ENCODE measurements at regions not wholly inside any gene's neighbourhood (a gene's known extent, or its start where the extent isn't known, plus 50 kb on each side); places are given as distances from the start of the nearest gene placed in this dataset.

DNA sequence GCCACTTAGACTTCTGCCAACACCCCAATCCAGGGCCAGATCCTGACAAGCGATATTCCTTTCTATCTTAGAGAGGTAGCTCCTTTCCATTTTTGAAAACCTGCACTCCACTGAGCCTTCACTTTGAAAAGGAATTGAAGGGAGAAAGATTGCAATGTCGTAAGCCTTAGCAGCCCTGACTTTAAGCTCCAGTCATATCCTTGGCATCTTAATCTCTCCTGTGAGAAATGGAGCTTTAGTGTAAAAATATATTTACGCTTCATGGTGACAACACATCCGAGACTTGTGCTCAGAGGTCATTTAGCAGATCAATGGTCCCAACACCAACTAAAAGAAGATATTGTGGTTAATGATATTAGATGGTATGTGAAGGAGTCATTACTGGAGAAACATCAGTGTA lies 235.8 kb upstream of the MEX3C start:
- no peaks in the 10 kb centered on the region for H3K4me1 ChIP-seq (ENCODE audit: control insufficient read depth, insufficient read depth, low read length)
- ATAC-seq: no peak
- no peak overlapping the region for H3K4me3 ChIP-seq (ENCODE audit: low read length)
- no peak overlapping the region for H3K27ac ChIP-seq (ENCODE audit: low read length)
- 87% methylated on average over 4 of the region's 4 CpGs for WGBS
- no peak for DNase-seq
- H3K9me3 ChIP-seq (ENCODE audit: control insufficient read depth, low read length): no peaks in the 10 kb centered on the region
- H3K27me3 ChIP-seq (ENCODE audit: control insufficient read depth, insufficient read depth): no peaks in the 10 kb centered on the region
- intact Hi-C loops (cut with DNase I): no loop called here

- no peaks in the 10 kb centered on the region for H3K27me3 ChIP-seq (ENCODE audit: control insufficient read depth, insufficient read depth)
- DNase-seq: no peak
- H3K9me3 ChIP-seq (ENCODE audit: control insufficient read depth, low read length): no peaks in the 10 kb centered on the region
- ATAC-seq: no peak
- no peak overlapping the region for H3K4me3 ChIP-seq (ENCODE audit: low read length)
- H3K27ac ChIP-seq (ENCODE audit: low read length): no peak overlapping the region
- intact Hi-C loops (cut with DNase I): no loop called here
- no peaks in the 10 kb centered on the region for H3K4me1 ChIP-seq (ENCODE audit: control insufficient read depth, insufficient read depth, low read length)
- 65% methylated on average over 3 of the region's 3 CpGs for WGBS
Observed at GRCh38 chr18:51433881-51434280, 236.4 kb upstream of the MEX3C start.

- 29% methylated on average over 13 of the region's 13 CpGs for WGBS
- H3K27me3 ChIP-seq (ENCODE audit: control insufficient read depth, insufficient read depth): no peaks in the 10 kb centered on the region
- intact Hi-C loops (cut with DNase I): no loop called here
- H3K4me1 ChIP-seq (ENCODE audit: control insufficient read depth, insufficient read depth, low read length): no peaks in the 10 kb centered on the region
- no peaks in the 10 kb centered on the region for H3K9me3 ChIP-seq (ENCODE audit: control insufficient read depth, low read length)
- DNase-seq (peak in 2 of 3 donors; percentile 12 to 33), ATAC-seq (no peak)
- H3K27ac ChIP-seq (ENCODE audit: low read length): no peak overlapping the region
- no peak overlapping the region for H3K4me3 ChIP-seq (ENCODE audit: low read length)
Observed at GRCh38 chr18:51437280-51438271, 240.1 kb upstream of the MEX3C start.

GRCh38 chr18:51438797-51439350 lies 241.4 kb upstream of the MEX3C start:
- no peaks in the 10 kb centered on the region for H3K27me3 ChIP-seq (ENCODE audit: control insufficient read depth, insufficient read depth)
- H3K4me3 ChIP-seq (ENCODE audit: low read length): no peak overlapping the region
- no peak for ATAC-seq
- H3K27ac ChIP-seq (ENCODE audit: low read length): no peak overlapping the region
- H3K9me3 ChIP-seq (ENCODE audit: control insufficient read depth, low read length): no peaks in the 10 kb centered on the region
- no peak for DNase-seq
- H3K4me1 ChIP-seq (ENCODE audit: control insufficient read depth, insufficient read depth, low read length): no peaks in the 10 kb centered on the region
- intact Hi-C loops (cut with DNase I): no loop called here

- no peak overlapping the region for H3K27ac ChIP-seq (ENCODE audit: low read length)
- H3K4me3 ChIP-seq (ENCODE audit: low read length): no peak overlapping the region
- DNase-seq (no peak), ATAC-seq (no peak)
- no peaks in the 10 kb centered on the region for H3K4me1 ChIP-seq (ENCODE audit: control insufficient read depth, insufficient read depth, low read length)
- no peaks in the 10 kb centered on the region for H3K27me3 ChIP-seq (ENCODE audit: control insufficient read depth, insufficient read depth)
- no peaks in the 10 kb centered on the region for H3K9me3 ChIP-seq (ENCODE audit: control insufficient read depth, low read length)
- intact Hi-C loops (cut with DNase I): no loop called here
Observed at GRCh38 chr18:51442012-51442411, 244.5 kb upstream of the MEX3C start.

DNA sequence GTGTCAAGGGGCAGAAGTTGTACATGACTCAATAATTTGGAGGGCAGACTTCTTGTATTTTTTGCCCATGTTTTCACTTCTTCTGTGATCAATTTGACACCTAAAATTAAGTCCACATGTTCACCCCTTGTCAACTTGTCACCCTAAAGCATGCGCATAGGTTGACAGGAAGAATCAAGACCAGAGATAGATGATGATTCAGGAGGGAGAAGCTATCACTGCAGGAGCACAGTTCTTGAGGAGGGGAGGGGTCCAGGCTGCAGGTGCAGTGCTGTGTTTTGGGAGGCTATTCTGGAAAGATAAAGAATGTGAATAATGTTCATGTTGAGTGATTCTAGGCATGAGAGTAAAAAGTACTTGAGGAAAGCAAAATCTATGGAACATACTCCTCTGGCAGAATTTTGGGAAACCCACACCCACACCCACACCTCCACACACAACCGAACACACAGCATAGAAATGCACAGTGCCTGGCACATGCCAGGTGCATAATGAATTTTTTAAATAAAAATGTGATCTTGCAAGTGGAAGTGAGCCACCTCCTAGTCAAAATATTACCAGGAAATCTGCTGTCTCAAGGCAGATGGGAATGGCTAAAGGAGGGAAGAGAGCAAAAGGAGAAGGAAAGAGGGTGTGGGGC lies 249.2 kb upstream of the MEX3C start:
- Histone ChIP-seq H3K4me3 (ENCODE audit: low read length) (no peak overlapping the region), H3K27ac (ENCODE audit: low read length) (no peak overlapping the region), H3K4me1 (ENCODE audit: control insufficient read depth, insufficient read depth, low read length) (no peaks in the 10 kb centered on the region), H3K27me3 (ENCODE audit: control insufficient read depth, insufficient read depth) (no peaks in the 10 kb centered on the region), H3K9me3 (ENCODE audit: control insufficient read depth, low read length) (no peaks in the 10 kb centered on the region)
- WGBS: 79% methylated on average over 2 of the region's 2 CpGs
- DNase-seq (no peak), ATAC-seq (no peak)
- intact Hi-C loops (cut with DNase I): no loop called here

GRCh38 chr18:51447351-51448342 lies 250.2 kb upstream of the MEX3C start:
- DNase-seq (peak; percentile 34 to 55 (median 41)), ATAC-seq (peak; percentile 84 to 86)
- intact Hi-C loops (cut with DNase I): no loop called here
- Histone ChIP-seq H3K4me3 (ENCODE audit: low read length) (no peak overlapping the region), H3K4me1 (ENCODE audit: control insufficient read depth, insufficient read depth, low read length) (no peaks in the 10 kb centered on the region), H3K27me3 (ENCODE audit: control insufficient read depth, insufficient read depth) (no peaks in the 10 kb centered on the region), H3K9me3 (ENCODE audit: control insufficient read depth, low read length) (no peaks in the 10 kb centered on the region), H3K27ac (ENCODE audit: low read length) (no peak overlapping the region)
- WGBS: 40% methylated on average over 19 of the region's 19 CpGs

DNA sequence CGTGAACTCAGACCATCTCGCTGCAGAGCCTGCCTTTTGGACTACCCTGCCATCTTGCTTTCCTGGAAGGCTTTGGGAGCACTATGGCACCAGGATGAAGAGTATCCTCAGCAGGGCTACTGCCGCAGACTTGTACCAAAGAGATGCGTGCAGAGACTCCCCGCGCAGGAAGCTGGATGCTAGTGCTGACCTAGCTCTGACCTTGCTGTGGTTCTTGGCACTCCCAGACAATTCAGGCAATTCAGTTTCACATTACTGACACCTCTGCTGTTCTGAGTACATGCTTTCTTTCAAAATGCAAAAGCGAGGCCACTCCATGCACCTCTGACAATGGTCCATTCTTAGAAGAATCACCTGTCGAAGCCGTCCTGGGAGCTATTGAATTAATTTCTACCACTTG lies 251.5 kb upstream of the MEX3C start:
- H3K27ac ChIP-seq (ENCODE audit: low read length): no peak overlapping the region
- DNase-seq: no peak
- no peak overlapping the region for H3K4me3 ChIP-seq (ENCODE audit: low read length)
- H3K27me3 ChIP-seq (ENCODE audit: control insufficient read depth, insufficient read depth): no peaks in the 10 kb centered on the region
- 49% methylated on average over 9 of the region's 9 CpGs for WGBS
- peak in 1 of 2 donors; percentile 56 for ATAC-seq
- no peaks in the 10 kb centered on the region for H3K4me1 ChIP-seq (ENCODE audit: control insufficient read depth, insufficient read depth, low read length)
- no peaks in the 10 kb centered on the region for H3K9me3 ChIP-seq (ENCODE audit: control insufficient read depth, low read length)
- intact Hi-C loops (cut with DNase I): no loop called here

DNA sequence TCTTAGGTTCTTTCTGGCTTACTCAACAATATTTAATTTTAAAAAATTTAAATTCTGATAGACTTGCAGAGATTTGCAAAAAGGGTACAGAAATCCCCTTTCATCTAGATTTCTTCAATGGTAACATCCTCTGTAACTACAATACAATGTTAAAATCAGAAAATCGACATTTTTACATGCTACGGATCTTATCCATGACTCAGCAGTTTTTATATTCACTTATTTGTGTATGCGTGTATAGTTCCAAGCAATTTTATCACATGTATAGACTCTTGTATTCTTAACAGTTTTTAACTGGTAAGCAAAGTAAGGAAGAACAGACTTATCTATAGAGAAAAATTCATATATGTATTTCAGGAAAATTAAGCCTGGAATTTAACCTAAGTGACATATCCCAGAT lies 256.1 kb upstream of the MEX3C start:
- WGBS: 84% methylated on average over 3 of the region's 3 CpGs
- ATAC-seq (no peak), DNase-seq (no peak)
- Histone ChIP-seq H3K9me3 (ENCODE audit: control insufficient read depth, low read length) (no peaks in the 10 kb centered on the region), H3K27me3 (ENCODE audit: control insufficient read depth, insufficient read depth) (no peaks in the 10 kb centered on the region), H3K4me1 (ENCODE audit: control insufficient read depth, insufficient read depth, low read length) (no peaks in the 10 kb centered on the region), H3K4me3 (ENCODE audit: low read length) (no peak overlapping the region), H3K27ac (ENCODE audit: low read length) (no peak overlapping the region)
- intact Hi-C loops (cut with DNase I): no loop called here

DNA sequence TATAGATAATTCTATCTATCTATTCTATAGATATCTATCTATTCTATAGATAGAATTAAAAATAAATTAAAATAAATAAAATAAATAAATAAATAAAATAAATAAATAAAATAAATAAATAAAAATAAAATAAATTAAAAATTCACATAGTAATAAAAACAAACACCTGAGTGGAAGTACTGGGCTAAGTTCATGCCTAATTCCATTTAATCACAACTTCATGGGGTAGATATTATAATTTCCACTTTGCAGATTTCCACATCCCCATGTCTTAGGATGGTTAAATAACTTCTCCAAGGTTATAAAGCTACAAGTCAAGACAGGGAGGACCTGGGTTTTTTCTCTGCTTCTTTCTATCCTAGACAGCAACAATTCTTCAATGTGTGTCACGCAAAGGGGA lies 261.4 kb upstream of the MEX3C start:
- ATAC-seq: no peak
- no peak for DNase-seq
- no peaks in the 10 kb centered on the region for H3K27me3 ChIP-seq (ENCODE audit: control insufficient read depth, insufficient read depth)
- H3K4me1 ChIP-seq (ENCODE audit: control insufficient read depth, insufficient read depth, low read length): no peaks in the 10 kb centered on the region
- WGBS: 99% methylated on average over 1 of the region's 1 CpG
- intact Hi-C loops (cut with DNase I): no loop called here
- H3K9me3 ChIP-seq (ENCODE audit: control insufficient read depth, low read length): no peaks in the 10 kb centered on the region
- H3K27ac ChIP-seq (ENCODE audit: low read length): no peak overlapping the region
- H3K4me3 ChIP-seq (ENCODE audit: low read length): no peak overlapping the region
